Ascending aorta (tissue), 2 donors: ENCODE measurements at regions not wholly inside any gene's neighbourhood (a gene's known extent, or its start where the extent isn't known, plus 50 kb on each side); places are given as distances from the start of the nearest gene placed in this dataset.

Source experiments
- DNase-seq, 2 donors: peaks; one replicate each; pipeline ENCODE4 v3.0.0-alpha.2; 2019; ENCODE audit warnings: low spot score in 2 of 2
- H3K27ac ChIP-seq, 2 donors: fragments of 200-600 bp; sonication (generic); one replicate each; pipeline ENCODE4 v1.5.1; 2016 to 2017; ENCODE audit warnings: mild to moderate bottlenecking in 1 of 2
- H3K27me3 ChIP-seq: fragments of 200-600 bp; sonication (generic); one replicate; pipeline ENCODE4 v1.5.1; 2017
- H3K36me3 ChIP-seq, 2 donors: fragments of 200-600 bp; sonication (generic); one replicate each; pipeline ENCODE4 v1.5.1; 2016
- H3K4me1 ChIP-seq, 2 donors: fragments of 200-600 bp; sonication (generic); one replicate each; pipeline ENCODE4 v1.5.1; 2016 to 2017; ENCODE audit warnings: mild to moderate bottlenecking in 1 of 2
- H3K4me3 ChIP-seq, 2 donors: fragments of 200-600 bp; sonication (generic); one replicate each; pipeline ENCODE4 v1.5.1; 2016 to 2017; ENCODE audit warnings: mild to moderate bottlenecking in 1 of 2
- H3K9me3 ChIP-seq, 2 donors: fragments of 200-600 bp; sonication (generic); one replicate each; pipeline ENCODE4 v1.5.1; 2016
- intact Hi-C: fragments of 100-400 bp; cut with DNase I; formaldehyde crosslinking; loops from one replicate; pipeline ENCODE4 v1.15.1; 2023
- TF ChIP-seq, protein P1 (sequence below), 3 experiments: fragments of 200-600 bp in 2 of 3; fragments of 450-650 bp in 1 of 3; sonication (generic) in 2 of 3; IDR thresholded peaks; one replicate each; pipeline ENCODE4 v1.5.1; 2016 to 2019; ENCODE audit warnings: antibody characterized with exemption in 3 of 3, mild to moderate bottlenecking in 1 of 3, moderate library complexity in 1 of 3

- Histone ChIP-seq H3K4me3 (no peak overlapping the region), H3K27me3 (no peaks in the 10 kb centered on the region), H3K4me1 (no peaks in the 10 kb centered on the region), H3K36me3 (no peaks in the 10 kb centered on the region), H3K9me3 (no peaks in the 10 kb centered on the region), H3K27ac (no peak overlapping the region)
- no peak for DNase-seq
- TF ChIP-seq, protein P1, sequence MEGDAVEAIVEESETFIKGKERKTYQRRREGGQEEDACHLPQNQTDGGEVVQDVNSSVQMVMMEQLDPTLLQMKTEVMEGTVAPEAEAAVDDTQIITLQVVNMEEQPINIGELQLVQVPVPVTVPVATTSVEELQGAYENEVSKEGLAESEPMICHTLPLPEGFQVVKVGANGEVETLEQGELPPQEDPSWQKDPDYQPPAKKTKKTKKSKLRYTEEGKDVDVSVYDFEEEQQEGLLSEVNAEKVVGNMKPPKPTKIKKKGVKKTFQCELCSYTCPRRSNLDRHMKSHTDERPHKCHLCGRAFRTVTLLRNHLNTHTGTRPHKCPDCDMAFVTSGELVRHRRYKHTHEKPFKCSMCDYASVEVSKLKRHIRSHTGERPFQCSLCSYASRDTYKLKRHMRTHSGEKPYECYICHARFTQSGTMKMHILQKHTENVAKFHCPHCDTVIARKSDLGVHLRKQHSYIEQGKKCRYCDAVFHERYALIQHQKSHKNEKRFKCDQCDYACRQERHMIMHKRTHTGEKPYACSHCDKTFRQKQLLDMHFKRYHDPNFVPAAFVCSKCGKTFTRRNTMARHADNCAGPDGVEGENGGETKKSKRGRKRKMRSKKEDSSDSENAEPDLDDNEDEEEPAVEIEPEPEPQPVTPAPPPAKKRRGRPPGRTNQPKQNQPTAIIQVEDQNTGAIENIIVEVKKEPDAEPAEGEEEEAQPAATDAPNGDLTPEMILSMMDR (IDR thresholded peaks at IDR 0.05) = no peak
- intact Hi-C loops = no loop called here
Observed at GRCh38 chr5:125654392-125654791, 768.8 kb upstream of the GRAMD2B start.

DNA sequence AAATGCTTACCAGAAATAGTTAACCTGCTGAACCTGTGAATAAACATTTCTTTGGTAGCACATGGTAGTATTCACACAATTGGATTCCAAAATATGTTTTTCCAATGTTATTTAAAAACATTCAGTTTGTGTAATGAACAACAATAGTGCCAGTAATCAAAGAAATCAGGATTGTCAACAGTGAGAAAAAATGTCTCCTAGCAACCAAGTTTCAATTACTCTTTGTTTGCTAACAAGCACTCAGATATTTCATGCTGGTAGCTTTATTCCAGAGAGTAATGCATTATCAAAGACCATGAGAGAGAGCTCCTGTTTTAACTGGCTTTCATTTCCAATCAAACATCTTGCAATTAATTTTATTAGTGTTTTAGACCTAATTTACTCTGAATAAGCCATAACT, 768.1 kb upstream of the GRAMD2B start:
- no peaks in the 10 kb centered on the region for H3K27me3 ChIP-seq
- TF ChIP-seq, protein P1 (IDR thresholded peaks at IDR 0.05) = no peak
- no peak overlapping the region for H3K27ac ChIP-seq
- DNase-seq = no peak
- H3K4me3 ChIP-seq = no peak overlapping the region
- H3K36me3 ChIP-seq = no peaks in the 10 kb centered on the region
- no peaks in the 10 kb centered on the region for H3K4me1 ChIP-seq
- intact Hi-C loops = no loop called here
- no peaks in the 10 kb centered on the region for H3K9me3 ChIP-seq

GRCh38 chr5:125657936-125658335, 765.3 kb upstream of the GRAMD2B start:
- H3K4me1 ChIP-seq = no peaks in the 10 kb centered on the region
- DNase-seq = no peak
- intact Hi-C loops = no loop called here
- no peaks in the 10 kb centered on the region for H3K27me3 ChIP-seq
- no peak overlapping the region for H3K27ac ChIP-seq
- H3K9me3 ChIP-seq = no peaks in the 10 kb centered on the region
- TF ChIP-seq, protein P1 (IDR thresholded peaks at IDR 0.05) = no peak
- H3K4me3 ChIP-seq = no peak overlapping the region
- no peaks in the 10 kb centered on the region for H3K36me3 ChIP-seq

- TF ChIP-seq, protein P1 (IDR thresholded peaks at IDR 0.05) = no peak
- no peak for DNase-seq
- H3K4me1 ChIP-seq = no peaks in the 10 kb centered on the region
- no peaks in the 10 kb centered on the region for H3K9me3 ChIP-seq
- no peak overlapping the region for H3K27ac ChIP-seq
- no peaks in the 10 kb centered on the region for H3K27me3 ChIP-seq
- H3K36me3 ChIP-seq = no peaks in the 10 kb centered on the region
- intact Hi-C loops = no loop called here
- no peak overlapping the region for H3K4me3 ChIP-seq
Observed at GRCh38 chr5:125659316-125660023, 763.7 kb upstream of the GRAMD2B start.

DNA sequence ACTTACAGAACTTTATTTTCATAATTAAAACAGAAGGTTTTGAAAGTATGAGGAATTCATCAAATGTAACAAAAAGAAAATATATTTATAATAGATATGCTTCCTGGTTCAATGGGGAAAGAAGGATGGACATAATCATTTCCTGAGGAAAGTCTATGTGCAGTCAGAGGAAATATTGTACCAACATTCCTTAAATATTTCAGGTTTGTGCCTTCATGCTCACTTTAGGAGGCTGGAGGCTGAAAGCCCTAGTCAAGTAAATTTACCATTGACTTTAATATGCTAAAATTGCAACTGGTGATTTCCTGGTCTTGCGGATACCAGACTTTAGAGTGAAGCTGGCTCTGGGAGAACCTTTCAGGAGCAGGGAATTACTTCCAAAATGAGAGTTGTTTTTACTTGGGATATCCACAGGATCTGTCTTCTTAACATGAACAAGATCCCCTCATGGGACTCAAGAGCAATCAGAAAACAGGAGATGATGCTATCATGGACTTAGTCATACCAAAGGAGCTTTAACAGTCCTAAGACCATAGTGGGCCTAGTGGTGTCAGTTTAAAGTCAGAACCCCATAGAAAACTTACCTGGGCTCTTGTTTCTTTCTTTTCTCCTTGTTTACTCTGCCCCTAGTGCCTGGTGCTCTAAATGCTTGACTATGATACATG, 762.8 kb upstream of the GRAMD2B start:
- no peaks in the 10 kb centered on the region for H3K9me3 ChIP-seq
- DNase-seq = no peak
- intact Hi-C loops = no loop called here
- H3K4me3 ChIP-seq = no peak overlapping the region
- TF ChIP-seq, protein P1 (IDR thresholded peaks at IDR 0.05) = no peak
- H3K27ac ChIP-seq = no peak overlapping the region
- H3K4me1 ChIP-seq = no peaks in the 10 kb centered on the region
- no peaks in the 10 kb centered on the region for H3K27me3 ChIP-seq
- H3K36me3 ChIP-seq = no peaks in the 10 kb centered on the region
